GM12878 (cell line): ENCODE measurements at regions not wholly inside any gene's neighbourhood (a gene's known extent, or its start where the extent isn't known, plus 50 kb on each side); places are given as distances from the start of the nearest gene placed in this dataset.
"Not testable (repeated sequence)": the region's sequence is repeated elsewhere in the genome, so short reads cannot be mapped to it uniquely, and the experiment has no call there.

Experiments used
- ATAC-seq: fragments of 200-7000 bp; cut with Tn5 transposase; 3 replicates; pipeline ENCODE4 v1.9.1; 2020; ENCODE audit warnings: mild to moderate bottlenecking, moderate library complexity
- BruUV-seq: library from RNA; stranded (reverse); fragments of 400-500 nt; replicated peaks from 2 replicates; lab custom pipeline; 2021; lab: Mats Ljungman, UMichigan
- CTCF ChIA-PET: fragments of 300-600 bp; sonication (Branson Sonifier 250); formaldehyde crosslinking; extraction: SDS; loops from one replicate; lab custom pipeline; 2021; ENCODE audit warnings: inconsistent platforms; lab: Yijun Ruan, JAX
- POLR2A ChIA-PET: fragments of 350-600 bp; formaldehyde crosslinking; extraction: SDS; loops from one replicate; lab custom pipeline; 2021; ENCODE audit warnings: inconsistent platforms; lab: Charles Lee
- RAD21 ChIA-PET: fragments of 300-600 bp; sonication (Branson Sonifier 250); formaldehyde crosslinking; loops from one replicate; lab custom pipeline; 2023; ENCODE audit warnings: antibody characterized with exemption; ENCODE audit not compliant: unreplicated experiment; lab: Charles Lee
- SMC1A ChIA-PET: fragments of 300-600 bp; sonication (Branson Sonifier 250); formaldehyde crosslinking; loops from one replicate; lab custom pipeline; 2023; ENCODE audit not compliant: unreplicated experiment, uncharacterized antibody; lab: Charles Lee
- DNase-seq: peaks from one replicate; pipeline ENCODE4 v3.0.0-alpha.2; 2011; ENCODE audit warnings: low read depth, low spot score
- FAIRE-seq: peaks from 3 replicates; lab custom pipeline; 2011; peaks lifted over from hg19 to GRCh38; lab: Jason Lieb, UNC
- H2AFZ ChIP-seq: 2 replicates; pipeline ENCODE4 v1.6.0; 2011; ENCODE audit warnings: low read depth, low read length, control low read depth; ENCODE audit not compliant: control insufficient read depth
- H3K27ac ChIP-seq: 2 replicates; pipeline ENCODE4 v1.5.1; 2011; ENCODE audit warnings: control low read depth; ENCODE audit not compliant: control insufficient read depth, insufficient read depth
- H3K27me3 ChIP-seq, 2 experiments: replicated peaks in 1 of 2; 2 replicates each; pipeline versions ENCODE4 v1.6.0 to v1.6.1; 2011; ENCODE audit warnings: low read length in 1 of 2; ENCODE audit not compliant: control insufficient read depth in 2 of 2, insufficient read depth in 2 of 2
- H3K36me3 ChIP-seq, 2 experiments: 2 replicates each; pipeline ENCODE4 v1.5.1; 2011; ENCODE audit warnings: low read length in 1 of 2; ENCODE audit not compliant: control insufficient read depth in 2 of 2, insufficient read depth in 2 of 2
- H3K4me1 ChIP-seq: 2 replicates; pipeline ENCODE4 v1.6.1; 2011; ENCODE audit warnings: mild to moderate bottlenecking, low read length, moderate library complexity, mixed read lengths; ENCODE audit not compliant: control insufficient read depth, insufficient read depth
- H3K4me2 ChIP-seq: 2 replicates; pipeline ENCODE4 v1.6.0; 2011; ENCODE audit warnings: control low read depth; ENCODE audit not compliant: control insufficient read depth, insufficient read depth
- H3K4me3 ChIP-seq: fragments of 200-600 bp; sonication (generic); 2 replicates; pipeline ENCODE4 v1.5.1; 2016
- H3K79me2 ChIP-seq: 2 replicates; pipeline ENCODE4 v1.6.0; 2011; ENCODE audit warnings: low read length; ENCODE audit not compliant: control insufficient read depth, insufficient read depth
- H3K9ac ChIP-seq: 2 replicates; pipeline ENCODE4 v1.8.0; 2011; ENCODE audit warnings: low read length, control low read depth, mixed read lengths; ENCODE audit not compliant: control insufficient read depth, insufficient read depth
- H3K9me3 ChIP-seq: replicated peaks from 3 replicates; pipeline ENCODE4 v1.5.1; 2011; ENCODE audit warnings: mild to moderate bottlenecking, low read length; ENCODE audit not compliant: control insufficient read depth, insufficient read depth
- H4K20me1 ChIP-seq: 2 replicates; pipeline ENCODE4 v1.6.0; 2011; ENCODE audit not compliant: control insufficient read depth, insufficient read depth
- BACH1 ChIP-seq: fragments of 450-650 bp; IDR thresholded peaks from 2 replicates; pipeline ENCODE4 v1.6.1; 2017; ENCODE audit warnings: mild to moderate bottlenecking, borderline replicate concordance
- CBFB ChIP-seq: IDR thresholded peaks from 2 replicates; pipeline ENCODE4 v1.6.1; 2016; ENCODE audit warnings: antibody characterized with exemption, low read depth
- CHD4 ChIP-seq: fragments of 200-600 bp; sonication (generic); IDR thresholded peaks from 2 replicates; pipeline ENCODE4 v1.6.1; 2016; ENCODE audit warnings: mild to moderate bottlenecking
- GABPA ChIP-seq: IDR thresholded peaks from 2 replicates; pipeline ENCODE4 v1.6.1; 2014; ENCODE audit warnings: antibody characterized with exemption, low read depth, mild to moderate bottlenecking, inconsistent platforms
- IRF4 ChIP-seq: IDR thresholded peaks from 2 replicates; pipeline ENCODE4 v1.6.1; 2011; ENCODE audit warnings: low read depth, low read length
- MTA2 ChIP-seq: fragments of 450-650 bp; IDR thresholded peaks from 2 replicates; pipeline ENCODE4 v1.6.1; 2016; ENCODE audit warnings: low read depth, mild to moderate bottlenecking, moderate library complexity
- POLR2AphosphoS5 ChIP-seq: IDR thresholded peaks from 2 replicates; pipeline ENCODE4 v1.6.1; 2011; ENCODE audit warnings: mild to moderate bottlenecking, low read length, inconsistent platforms
- RFX5 ChIP-seq: IDR thresholded peaks from 2 replicates; pipeline ENCODE4 v1.6.1; 2011; ENCODE audit warnings: low read depth, low read length, improper control_type of control experiment
- SMARCA5 ChIP-seq: fragments of 450-650 bp; IDR thresholded peaks from 2 replicates; pipeline ENCODE4 v1.6.1; 2017; ENCODE audit warnings: mild to moderate bottlenecking
- SPI1 ChIP-seq: IDR thresholded peaks from 2 replicates; pipeline ENCODE4 v1.6.1; 2011; ENCODE audit warnings: low read depth, mild to moderate bottlenecking, low read length, moderate library complexity, borderline replicate concordance; ENCODE audit not compliant: insufficient read depth
- SREBF1 ChIP-seq: IDR thresholded peaks from 2 replicates; pipeline ENCODE4 v1.6.1; 2012; ENCODE audit warnings: mild to moderate bottlenecking, low read length
- WGBS: methylation state at CpG from one replicate; pipeline ENCODE4 v1.1.6; 2016; ENCODE audit warnings: low lambda C conversion rate; ENCODE audit not compliant: insufficient replicate concordance, insufficient coverage; ENCODE audit errors: missing lambda C conversion rate; 5-methylcytosine and 5-hydroxymethylcytosine counted together
- in situ Hi-C: fragments of 300-500 bp; cut with MboI; formaldehyde crosslinking; loops from 9 replicates; pipeline ENCODE4 v1.14.3; 2018; ENCODE audit warnings: mixed read lengths
- intact Hi-C: fragments of 100-400 bp; cut with micrococcal nuclease; formaldehyde crosslinking; loops from one replicate; pipeline ENCODE4 v1.14.2; 2022; ENCODE audit not compliant: unreplicated experiment
- TF ChIP-seq, protein P1 (sequence below): IDR thresholded peaks from 2 replicates; pipeline ENCODE4 v1.6.1; 2011; ENCODE audit warnings: borderline replicate concordance, low read depth, mild to moderate bottlenecking, moderate library complexity, mixed read lengths, low read length; ENCODE audit not compliant: insufficient read depth; ENCODE audit errors: extremely low read length

GRCh38 chr7:4391103-4391502 lies 291.0 kb upstream of the FOXK1 start:
- DNase-seq, H3K9ac ChIP-seq, H4K20me1 ChIP-seq, POLR2A ChIA-PET, H3K4me2 ChIP-seq, intact Hi-C loops, H3K36me3 ChIP-seq, in situ Hi-C loops, RAD21 ChIA-PET, FAIRE-seq, BruUV-seq, H3K79me2 ChIP-seq, SMC1A ChIA-PET, H3K27ac ChIP-seq, CTCF ChIA-PET, H3K4me1 ChIP-seq, H3K9me3 ChIP-seq, H2AFZ ChIP-seq, H3K27me3 ChIP-seq, ATAC-seq, H3K4me3 ChIP-seq: not testable (repeated sequence)

GRCh38 chr7:4394736-4395135 lies 287.4 kb upstream of the FOXK1 start:
- WGBS: 10% methylated on average over 5 of the region's 5 CpGs
- Histone ChIP-seq H3K27me3 (no peaks in the 10 kb centered on the region), H3K27ac (no peak overlapping the region), H3K4me3 (no peak overlapping the region), H2AFZ (no peak overlapping the region), H3K36me3 (no peaks in the 10 kb centered on the region), H3K4me2 (no peak overlapping the region), H3K4me1 (no peaks in the 10 kb centered on the region), H4K20me1 (no peaks in the 10 kb centered on the region), H3K9ac (no peak overlapping the region), H3K79me2 (no peaks in the 10 kb centered on the region)
- ChIA-PET POLR2A (no interaction called here), SMC1A (no interaction called here), RAD21 (no interaction called here), CTCF (no interaction called here)
- intact Hi-C loops (no loop called here), in situ Hi-C loops (no loop called here)
- ATAC-seq (no peak), DNase-seq (no peak)
- no TSS peak for BruUV-seq
- TF ChIP-seq MTA2: no peak
- no peak for TF ChIP-seq GABPA
- no peak for TF ChIP-seq CHD4
- no peak for TF ChIP-seq IRF4
- TF ChIP-seq BACH1: no peak
- TF ChIP-seq, protein P1, sequence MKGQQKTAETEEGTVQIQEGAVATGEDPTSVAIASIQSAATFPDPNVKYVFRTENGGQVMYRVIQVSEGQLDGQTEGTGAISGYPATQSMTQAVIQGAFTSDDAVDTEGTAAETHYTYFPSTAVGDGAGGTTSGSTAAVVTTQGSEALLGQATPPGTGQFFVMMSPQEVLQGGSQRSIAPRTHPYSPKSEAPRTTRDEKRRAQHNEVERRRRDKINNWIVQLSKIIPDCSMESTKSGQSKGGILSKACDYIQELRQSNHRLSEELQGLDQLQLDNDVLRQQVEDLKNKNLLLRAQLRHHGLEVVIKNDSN: no peak
- TF ChIP-seq SMARCA5: no peak
- TF ChIP-seq RFX5: no peak
- TF ChIP-seq SPI1: no peak
- TF ChIP-seq CBFB: no peak
- TF ChIP-seq POLR2AphosphoS5: no peak
- no peak for TF ChIP-seq SREBF1
- TF ChIP-seq, all 136 proteins: peak for 0
- no peaks in the 10 kb centered on the region; the same call in 1 of the 3 replicates for H3K9me3 ChIP-seq
- FAIRE-seq: no peak
